ENCODE measurements at regions not wholly inside any gene's neighbourhood (a gene's known extent, or its start where the extent isn't known, plus 50 kb on each side); places are given as distances from the start of the nearest gene placed in this dataset.

DNA sequence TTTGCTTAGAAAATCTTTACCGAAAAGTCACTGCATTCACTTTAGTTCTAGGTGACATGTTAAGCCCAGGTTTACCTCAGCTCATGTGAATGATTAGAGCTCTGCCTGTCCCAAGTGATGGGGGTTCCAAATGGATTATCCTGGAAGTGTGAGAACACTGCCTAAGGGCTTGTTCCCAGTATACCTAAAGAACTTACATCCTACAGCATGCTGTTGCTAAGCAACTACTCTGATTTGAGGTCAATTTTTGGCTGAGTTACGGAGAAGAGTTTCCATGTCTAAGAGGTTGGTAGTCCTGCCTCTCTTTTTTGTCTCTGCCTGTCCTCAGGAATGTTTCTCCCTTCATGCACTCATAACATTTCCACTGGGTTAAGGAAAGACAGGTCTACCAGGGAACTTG is 67.6 kb upstream of the UGT2B15 start:
- CTCF ChIA-PET = no interaction called here
- Histone ChIP-seq H3K27me3 (ENCODE audit: control insufficient read depth in 2 of 2, insufficient read depth in 2 of 2, low read length in 2 of 2) (no peaks in the 10 kb centered on the region), H3K9ac (replicated peaks; ENCODE audit: extremely low read depth, insufficient read depth, low read length) (no peak overlapping the region), H3K9me1 (replicated peaks; ENCODE audit: control insufficient read depth, extremely low read depth, insufficient read depth, low read length) (no peaks in the 10 kb centered on the region), H3K4me3 (replicated peaks in 1 of 3; ENCODE audit: insufficient read depth in 1 of 3, low read depth in 1 of 3, low read length in 3 of 3) (no peak overlapping the region), H4K20me1 (replicated peaks; ENCODE audit: control insufficient read depth, extremely low read depth, insufficient read depth, low read length) (no peaks in the 10 kb centered on the region), H3K36me3 (ENCODE audit: control insufficient read depth in 2 of 2, extremely low read depth in 1 of 2, insufficient read depth in 2 of 2, low read length in 2 of 2) (no peaks in the 10 kb centered on the region), H3K9me3 (replicated peaks; ENCODE audit: control insufficient read depth, insufficient read depth, low read length) (peaks cover 5% of the 10 kb centered on the region), H3K27ac (ENCODE audit: insufficient read depth, low read depth, low read length) (no peak overlapping the region), H3K79me2 (ENCODE audit: control insufficient read depth, insufficient read depth, low read length) (no peaks in the 10 kb centered on the region), H3K4me1 (ENCODE audit: control insufficient read depth, extremely low read depth, insufficient read depth, low read length) (no peaks in the 10 kb centered on the region), H3K4me2 (ENCODE audit: insufficient read depth, low read length) (no peak overlapping the region), H2AFZ (ENCODE audit: low read depth, low read length) (no peak overlapping the region)
- dilution Hi-C loops (cut with MboI; ENCODE audit: extremely low pct_ligation_motif_present, low sequenced_read_pairs) = no loop called here
- TF ChIP-seq JUN (IDR thresholded peaks at IDR 0.05; ENCODE audit: borderline replicate concordance, insufficient read depth, insufficient read length, low read depth) (no peak), MYC (IDR thresholded peaks at IDR 0.05; ENCODE audit: low read depth, low read length) (no peak), GATA2 (IDR thresholded peaks at IDR 0.05; ENCODE audit: insufficient read depth, insufficient read length, low read depth, low read length) (no peak), POLR2AphosphoS5 (IDR thresholded peaks at IDR 0.05; ENCODE audit: insufficient read depth, low read depth, low read length) (no peak), EZH2 (IDR thresholded peaks at IDR 0.05; ENCODE audit: borderline replicate concordance, low read depth, low read length, severe bottlenecking) (no peak), FOS (IDR thresholded peaks at IDR 0.05; ENCODE audit: borderline replicate concordance, insufficient read depth, low read length) (no peak), POLR2A (IDR thresholded peaks at IDR 0.05; ENCODE audit: low read depth, low read length) (no peak)
- TF ChIP-seq, protein P1, sequence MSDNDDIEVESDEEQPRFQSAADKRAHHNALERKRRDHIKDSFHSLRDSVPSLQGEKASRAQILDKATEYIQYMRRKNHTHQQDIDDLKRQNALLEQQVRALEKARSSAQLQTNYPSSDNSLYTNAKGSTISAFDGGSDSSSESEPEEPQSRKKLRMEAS (IDR thresholded peaks at IDR 0.05; ENCODE audit: insufficient read depth, insufficient read length) = no peak
- TF ChIP-seq, protein P2, sequence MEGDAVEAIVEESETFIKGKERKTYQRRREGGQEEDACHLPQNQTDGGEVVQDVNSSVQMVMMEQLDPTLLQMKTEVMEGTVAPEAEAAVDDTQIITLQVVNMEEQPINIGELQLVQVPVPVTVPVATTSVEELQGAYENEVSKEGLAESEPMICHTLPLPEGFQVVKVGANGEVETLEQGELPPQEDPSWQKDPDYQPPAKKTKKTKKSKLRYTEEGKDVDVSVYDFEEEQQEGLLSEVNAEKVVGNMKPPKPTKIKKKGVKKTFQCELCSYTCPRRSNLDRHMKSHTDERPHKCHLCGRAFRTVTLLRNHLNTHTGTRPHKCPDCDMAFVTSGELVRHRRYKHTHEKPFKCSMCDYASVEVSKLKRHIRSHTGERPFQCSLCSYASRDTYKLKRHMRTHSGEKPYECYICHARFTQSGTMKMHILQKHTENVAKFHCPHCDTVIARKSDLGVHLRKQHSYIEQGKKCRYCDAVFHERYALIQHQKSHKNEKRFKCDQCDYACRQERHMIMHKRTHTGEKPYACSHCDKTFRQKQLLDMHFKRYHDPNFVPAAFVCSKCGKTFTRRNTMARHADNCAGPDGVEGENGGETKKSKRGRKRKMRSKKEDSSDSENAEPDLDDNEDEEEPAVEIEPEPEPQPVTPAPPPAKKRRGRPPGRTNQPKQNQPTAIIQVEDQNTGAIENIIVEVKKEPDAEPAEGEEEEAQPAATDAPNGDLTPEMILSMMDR (IDR thresholded peaks at IDR 0.05; ENCODE audit: extremely low read depth in 1 of 2, insufficient read depth in 1 of 2, low read depth in 1 of 2, low read length in 2 of 2) = no peak
- POLR2A ChIA-PET = no interaction called here
- DNase-seq (ENCODE audit: low read depth, low spot score) (no peak), FAIRE-seq (no peak)
- intact Hi-C loops (cut with micrococcal nuclease) = no loop called here
- no TSS peak for BruUV-seq (replicated peaks)

Measured in endothelial cell of umbilical vein (primary cell).